ENCODE measurements at regions not wholly inside any gene's neighbourhood (a gene's known extent, or its start where the extent isn't known, plus 50 kb on each side); places are given as distances from the start of the nearest gene placed in this dataset.

GRCh38 chr5:8332666-8333445, 463.9 kb downstream of the MTRR start:
- H3K4me1 ChIP-seq = no peaks in the 10 kb centered on the region
- H3K27ac ChIP-seq = no peak overlapping the region
- H3K27me3 ChIP-seq = no peaks in the 10 kb centered on the region
- intact Hi-C loops (cut with DNase I) = no loop called here
- no peaks in the 10 kb centered on the region for H3K36me3 ChIP-seq
- no peak for DNase-seq
- H3K9me3 ChIP-seq = no peaks in the 10 kb centered on the region
- TF ChIP-seq POLR2A (IDR thresholded peaks at IDR 0.05) (no peak), CTCF (IDR thresholded peaks at IDR 0.05) (no peak)
- H3K4me3 ChIP-seq = no peak overlapping the region
- 84 to 96% (median 91%) methylated on average over 7 to 11 of the region's 11 CpGs for WGBS, 4 donors
- ATAC-seq = no peak

GRCh38 chr5:8333485-8333884, 464.5 kb downstream of the MTRR start:
- Histone ChIP-seq H3K27me3 (no peaks in the 10 kb centered on the region), H3K4me3 (no peak overlapping the region), H3K27ac (no peak overlapping the region), H3K9me3 (no peaks in the 10 kb centered on the region), H3K4me1 (no peaks in the 10 kb centered on the region), H3K36me3 (no peaks in the 10 kb centered on the region)
- intact Hi-C loops (cut with DNase I) = no loop called here
- TF ChIP-seq CTCF (IDR thresholded peaks at IDR 0.05) (no peak), POLR2A (IDR thresholded peaks at IDR 0.05) (no peak)
- ATAC-seq (no peak), DNase-seq (no peak)
- 66 to 74% (median 69%) methylated on average over 5 of the region's 5 CpGs for WGBS, 4 donors

DNA sequence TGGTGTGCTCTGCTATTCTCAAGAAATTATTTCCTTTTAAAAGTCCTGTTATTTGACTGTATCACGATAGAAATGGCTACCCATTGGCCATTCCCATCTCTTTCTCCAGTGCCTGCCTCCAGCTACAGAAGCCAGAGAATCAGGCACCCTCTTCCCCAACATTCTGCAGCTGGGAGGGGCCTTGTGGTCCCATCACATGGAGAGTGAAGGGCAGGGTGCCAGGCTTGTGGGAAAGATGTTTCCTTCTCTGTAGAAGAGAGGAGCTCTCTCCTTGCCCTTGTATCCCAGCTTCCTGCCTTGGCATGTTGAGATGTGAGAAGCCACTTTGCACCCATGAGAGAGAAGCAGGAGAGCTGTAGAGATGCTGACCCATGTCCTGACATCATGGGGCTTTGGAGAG, 465.0 kb downstream of the MTRR start:
- H3K27me3 ChIP-seq = no peaks in the 10 kb centered on the region
- DNase-seq (no peak), ATAC-seq (no peak)
- WGBS, 4 donors = 59 to 71% (median 63%) methylated on average over 1 of the region's 1 CpG
- TF ChIP-seq POLR2A (IDR thresholded peaks at IDR 0.05) = no peak
- TF ChIP-seq CTCF (IDR thresholded peaks at IDR 0.05) = no peak
- no peaks in the 10 kb centered on the region for H3K9me3 ChIP-seq
- no peaks in the 10 kb centered on the region for H3K4me1 ChIP-seq
- intact Hi-C loops (cut with DNase I) = no loop called here
- no peaks in the 10 kb centered on the region for H3K36me3 ChIP-seq
- no peak overlapping the region for H3K27ac ChIP-seq
- H3K4me3 ChIP-seq = no peak overlapping the region

DNA sequence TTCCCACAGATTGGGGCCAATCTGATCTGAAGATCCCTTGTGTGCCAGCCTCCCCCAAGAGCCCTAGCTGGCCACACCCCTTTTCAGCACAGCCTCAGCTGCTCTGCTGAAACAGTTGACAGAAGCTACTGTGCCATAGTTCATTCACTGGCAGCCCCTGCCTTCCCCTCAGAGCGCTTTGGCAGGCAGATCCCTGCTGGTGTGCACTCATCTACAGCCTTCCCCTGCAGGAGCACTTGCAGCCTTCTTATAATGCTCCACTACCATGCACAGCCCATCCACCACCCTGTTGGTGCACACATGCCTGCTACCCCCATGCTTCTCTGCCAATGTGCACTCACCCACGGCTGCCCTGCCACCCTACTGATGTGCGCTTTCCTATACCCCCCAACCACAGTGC, 471.3 kb downstream of the MTRR start:
- WGBS, 4 donors = 65 to 80% (median 75%) methylated on average over 3 of the region's 3 CpGs
- intact Hi-C loops (cut with DNase I) = no loop called here
- Histone ChIP-seq H3K9me3 (no peaks in the 10 kb centered on the region), H3K4me1 (no peaks in the 10 kb centered on the region), H3K27ac (no peak overlapping the region), H3K4me3 (no peak overlapping the region), H3K27me3 (no peaks in the 10 kb centered on the region), H3K36me3 (no peaks in the 10 kb centered on the region)
- ATAC-seq (peak in 1 of 4 donors; percentile 27), DNase-seq (no peak)
- TF ChIP-seq POLR2A (IDR thresholded peaks at IDR 0.05) (no peak), CTCF (IDR thresholded peaks at IDR 0.05) (no peak)

Measured in heart left ventricle (tissue), 16 donors.